Suprapubic skin (tissue), 3 donors: ENCODE measurements at regions not wholly inside any gene's neighbourhood (a gene's known extent, or its start where the extent isn't known, plus 50 kb on each side); places are given as distances from the start of the nearest gene placed in this dataset.

ENCODE experiments used
- POLR2A ChIP-seq, 2 donors: fragments of 450-650 bp; IDR thresholded peaks; one replicate each; pipeline ENCODE4 v1.6.1; 2017; ENCODE audit warnings: antibody characterized with exemption in 2 of 2, mild to moderate bottlenecking in 2 of 2, moderate library complexity in 2 of 2
- TF ChIP-seq, protein P1 (sequence below), 2 donors: fragments of 200-600 bp in 1 of 2; fragments of 450-650 bp in 1 of 2; sonication (generic) in 1 of 2; IDR thresholded peaks; one replicate each; pipeline ENCODE4 v1.5.1; 2016 to 2019; ENCODE audit warnings: antibody characterized with exemption in 2 of 2, mild to moderate bottlenecking in 1 of 2, moderate library complexity in 1 of 2

DNA sequence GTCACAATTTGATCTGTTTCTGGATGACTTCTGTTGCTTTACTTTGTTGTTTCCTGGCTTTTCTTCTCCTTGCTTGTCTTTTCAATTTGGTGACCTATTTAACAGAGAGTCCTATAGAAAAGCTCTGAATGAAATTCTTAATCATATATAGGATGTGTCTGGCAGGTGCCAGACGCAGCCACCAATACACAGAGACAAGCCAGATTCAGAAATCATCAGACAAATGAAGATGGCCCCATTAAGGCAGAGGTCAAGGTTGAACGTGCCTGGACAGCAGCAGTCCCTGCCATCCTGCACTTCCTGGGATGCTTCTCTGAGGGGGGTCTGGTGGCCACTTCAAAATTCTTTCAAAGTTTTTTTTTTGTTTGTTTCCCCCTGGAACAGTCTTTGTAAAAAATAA, 846.7 kb upstream of the COBL start:
- TF ChIP-seq, protein P1, sequence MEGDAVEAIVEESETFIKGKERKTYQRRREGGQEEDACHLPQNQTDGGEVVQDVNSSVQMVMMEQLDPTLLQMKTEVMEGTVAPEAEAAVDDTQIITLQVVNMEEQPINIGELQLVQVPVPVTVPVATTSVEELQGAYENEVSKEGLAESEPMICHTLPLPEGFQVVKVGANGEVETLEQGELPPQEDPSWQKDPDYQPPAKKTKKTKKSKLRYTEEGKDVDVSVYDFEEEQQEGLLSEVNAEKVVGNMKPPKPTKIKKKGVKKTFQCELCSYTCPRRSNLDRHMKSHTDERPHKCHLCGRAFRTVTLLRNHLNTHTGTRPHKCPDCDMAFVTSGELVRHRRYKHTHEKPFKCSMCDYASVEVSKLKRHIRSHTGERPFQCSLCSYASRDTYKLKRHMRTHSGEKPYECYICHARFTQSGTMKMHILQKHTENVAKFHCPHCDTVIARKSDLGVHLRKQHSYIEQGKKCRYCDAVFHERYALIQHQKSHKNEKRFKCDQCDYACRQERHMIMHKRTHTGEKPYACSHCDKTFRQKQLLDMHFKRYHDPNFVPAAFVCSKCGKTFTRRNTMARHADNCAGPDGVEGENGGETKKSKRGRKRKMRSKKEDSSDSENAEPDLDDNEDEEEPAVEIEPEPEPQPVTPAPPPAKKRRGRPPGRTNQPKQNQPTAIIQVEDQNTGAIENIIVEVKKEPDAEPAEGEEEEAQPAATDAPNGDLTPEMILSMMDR (IDR thresholded peaks at IDR 0.05) = no peak
- no peak for TF ChIP-seq POLR2A (IDR thresholded peaks at IDR 0.05)
